Thoracic aorta (tissue), 2 donors: ENCODE measurements at regions not wholly inside any gene's neighbourhood (a gene's known extent, or its start where the extent isn't known, plus 50 kb on each side); places are given as distances from the start of the nearest gene placed in this dataset.

ENCODE experiments used
- ATAC-seq: fragments of 150-250 bp; one replicate; pipeline ENCODE4 v1.8.0; 2017; ENCODE audit warnings: low read depth; ENCODE audit not compliant: insufficient number of reproducible peaks, low FRiP score
- DNase-seq: peaks from one replicate; pipeline ENCODE4 v3.0.0-alpha.2; 2020; ENCODE audit warnings: low spot score
- H3K27ac ChIP-seq, 2 donors: fragments of 200-600 bp; sonication (generic); 1 replicate in 1 of 2; 2 replicates in 1 of 2; pipeline ENCODE4 v1.5.1; 2016; ENCODE audit warnings: mild to moderate bottlenecking in 2 of 2, moderate library complexity in 2 of 2
- H3K27me3 ChIP-seq: fragments of 200-600 bp; sonication (generic); replicated peaks from 2 replicates; pipeline ENCODE4 v1.6.0; 2016; ENCODE audit warnings: mild to moderate bottlenecking; ENCODE audit not compliant: insufficient read depth
- H3K36me3 ChIP-seq: fragments of 200-600 bp; sonication (generic); one replicate; pipeline ENCODE4 v1.5.1; 2016
- H3K4me1 ChIP-seq, 2 donors: fragments of 200-600 bp; sonication (generic); 1 replicate in 1 of 2; 2 replicates in 1 of 2; pipeline versions ENCODE4 v1.5.1 to v1.6.0; 2016; ENCODE audit warnings: low read depth in 2 of 2, mild to moderate bottlenecking in 1 of 2; ENCODE audit not compliant: control insufficient read depth in 1 of 2
- H3K4me3 ChIP-seq: fragments of 200-600 bp; sonication (generic); 2 replicates; pipeline ENCODE4 v1.5.1; 2016; ENCODE audit warnings: mild to moderate bottlenecking
- H3K9me3 ChIP-seq: fragments of 200-600 bp; sonication (generic); 2 replicates; pipeline ENCODE4 v1.5.1; 2016
- CTCF ChIP-seq: fragments of 200-600 bp; sonication (generic); IDR thresholded peaks from one replicate; pipeline ENCODE4 v1.5.1; 2019; ENCODE audit warnings: antibody characterized with exemption

GRCh38 chr9:82518868-82519267, 530.3 kb downstream of the SPATA31D1 start:
- no peak overlapping the region for H3K27ac ChIP-seq
- H3K4me1 ChIP-seq = peaks cover 9 to 10% of the 10 kb centered on the region in 2 donors
- no peaks in the 10 kb centered on the region for H3K9me3 ChIP-seq
- TF ChIP-seq CTCF = no peak
- ATAC-seq (no peak), DNase-seq (no peak)
- no peak overlapping the region for H3K4me3 ChIP-seq
- H3K36me3 ChIP-seq = no peaks in the 10 kb centered on the region
- no peaks in the 10 kb centered on the region for H3K27me3 ChIP-seq

GRCh38 chr9:82519332-82519731, 530.8 kb downstream of the SPATA31D1 start:
- TF ChIP-seq CTCF = no peak
- H3K9me3 ChIP-seq = no peaks in the 10 kb centered on the region

GRCh38 chr9:82524407-82524806, 535.8 kb downstream of the SPATA31D1 start:
- no peak for TF ChIP-seq CTCF
- no peaks in the 10 kb centered on the region for H3K4me1 ChIP-seq
- no peak overlapping the region for H3K4me3 ChIP-seq
- no peak overlapping the region for H3K27ac ChIP-seq
- H3K9me3 ChIP-seq = peaks cover 10% of the 10 kb centered on the region
- no peaks in the 10 kb centered on the region for H3K27me3 ChIP-seq
- ATAC-seq (no peak), DNase-seq (no peak)
- H3K36me3 ChIP-seq = no peaks in the 10 kb centered on the region

More at GRCh38 chr9:82519332-82519731, 530.8 kb downstream of the SPATA31D1 start:
- Histone ChIP-seq H3K4me1 (peaks cover 4 to 5% of the 10 kb centered on the region in 2 donors), H3K27ac (no peak overlapping the region), H3K4me3 (no peak overlapping the region), H3K36me3 (no peaks in the 10 kb centered on the region), H3K27me3 (no peaks in the 10 kb centered on the region)
- ATAC-seq (no peak), DNase-seq (no peak)

- Histone ChIP-seq H3K36me3 (no peaks in the 10 kb centered on the region), H3K9me3 (peaks cover 10% of the 10 kb centered on the region), H3K4me3 (no peak overlapping the region), H3K27me3 (no peaks in the 10 kb centered on the region), H3K27ac (no peak overlapping the region), H3K4me1 (no peaks in the 10 kb centered on the region)
- DNase-seq (no peak), ATAC-seq (no peak)
- no peak for TF ChIP-seq CTCF
Measured at GRCh38 chr9:82526577-82526976, 536.4 kb downstream of the RASEF start.

GRCh38 chr9:82531795-82532194, 531.1 kb downstream of the RASEF start:
- no peaks in the 10 kb centered on the region for H3K4me1 ChIP-seq
- no peaks in the 10 kb centered on the region for H3K27me3 ChIP-seq
- no peaks in the 10 kb centered on the region for H3K36me3 ChIP-seq
- H3K4me3 ChIP-seq = no peak overlapping the region
- DNase-seq (no peak), ATAC-seq (no peak)
- no peak for TF ChIP-seq CTCF
- peaks cover 10% of the 10 kb centered on the region for H3K9me3 ChIP-seq
- H3K27ac ChIP-seq = no peak overlapping the region
